Neural cell (in vitro differentiated cells): ENCODE measurements at regions not wholly inside any gene's neighbourhood (a gene's known extent, or its start where the extent isn't known, plus 50 kb on each side); places are given as distances from the start of the nearest gene placed in this dataset.
A peak's percentile ranks its signal among the peaks of the same experiment; 100 is the strongest.

Source experiments
- H2AFZ ChIP-seq: fragments of 200-600, 300-800 bp; sonication (generic), shearing (Covaris generic); 2 replicates; pipeline ENCODE4 v1.6.0; 2014; ENCODE audit warnings: low read depth, mild to moderate bottlenecking, antibody characterized with exemption, low read length, moderate library complexity
- H3F3A ChIP-seq: fragments of 200-600 bp; shearing (Covaris generic); 2 replicates; pipeline ENCODE4 v1.6.1; 2016; ENCODE audit warnings: mild to moderate bottlenecking, moderate library complexity, mixed read lengths, antibody characterized with exemption, low read length; ENCODE audit not compliant: insufficient read depth, poor library complexity, severe bottlenecking
- H3K27ac ChIP-seq: fragments of 200-600, 300-800 bp; sonication (generic), shearing (Covaris generic); 2 replicates; pipeline ENCODE4 v1.5.1; 2014; ENCODE audit warnings: mild to moderate bottlenecking, low read length, moderate library complexity
- H3K27me3 ChIP-seq: fragments of 300-800, 200-600 bp; sonication (generic), shearing (Covaris generic); 2 replicates; pipeline ENCODE4 v1.6.0; 2014; ENCODE audit warnings: mild to moderate bottlenecking, low read depth, low read length, moderate library complexity; ENCODE audit not compliant: insufficient read depth
- H3K36me3 ChIP-seq: fragments of 300-800, 200-600 bp; sonication (generic), shearing (Covaris generic); 2 replicates; pipeline ENCODE4 v1.5.1; 2014; ENCODE audit warnings: mild to moderate bottlenecking, antibody characterized with exemption, low read length, moderate library complexity; ENCODE audit not compliant: insufficient read depth
- H3K4me2 ChIP-seq: fragments of 300-800, 200-600 bp; sonication (generic), shearing (Covaris generic); 2 replicates; pipeline ENCODE4 v1.6.0; 2014; ENCODE audit warnings: mild to moderate bottlenecking, low read length
- H3K4me3 ChIP-seq: fragments of 300-800, 200-600 bp; sonication (generic), shearing (Covaris generic); 2 replicates; pipeline ENCODE4 v1.5.1; 2014; ENCODE audit warnings: mild to moderate bottlenecking, low read length, moderate library complexity
- H3K79me2 ChIP-seq: fragments of 200-600 bp; shearing (Covaris generic); replicated peaks from 2 replicates; pipeline ENCODE4 v1.6.0; 2014; ENCODE audit warnings: mild to moderate bottlenecking, low read length, moderate library complexity; ENCODE audit not compliant: insufficient read depth
- H3K9ac ChIP-seq: fragments of 300-800, 200-600 bp; sonication (generic), shearing (Covaris generic); 2 replicates; pipeline ENCODE4 v1.6.1; 2016; ENCODE audit warnings: mild to moderate bottlenecking, low read length, mixed read lengths
- H3K9me2 ChIP-seq: fragments of 200-600 bp; shearing (Covaris generic); 2 replicates; pipeline ENCODE4 v1.6.1; 2016; ENCODE audit warnings: mild to moderate bottlenecking, low read length, mixed read lengths; ENCODE audit not compliant: insufficient read depth
- H3K9me3 ChIP-seq: fragments of 200-600, 300-800 bp; sonication (generic), shearing (Covaris generic); 2 replicates; pipeline ENCODE4 v1.6.1; 2016; ENCODE audit warnings: mild to moderate bottlenecking, mixed run types, low read length, moderate library complexity, mixed read lengths
- H4K20me1 ChIP-seq: fragments of 200-600 bp; shearing (Covaris generic); 2 replicates; pipeline ENCODE4 v1.6.1; 2016; ENCODE audit warnings: mild to moderate bottlenecking, mixed run types; ENCODE audit not compliant: insufficient read depth
- EP300 ChIP-seq: fragments of 450-650 bp; conservative IDR thresholded peaks from 2 replicates; pipeline ENCODE4 v1.6.1; 2014; ENCODE audit warnings: antibody characterized with exemption, mild to moderate bottlenecking, moderate library complexity; ENCODE audit not compliant: poor library complexity, severe bottlenecking
- EZH2 ChIP-seq: fragments of 200-600, 300-800 bp; shearing (Covaris generic), sonication (generic); IDR thresholded peaks from 2 replicates; pipeline ENCODE4 v1.6.1; 2014; ENCODE audit warnings: antibody characterized with exemption, low read length, borderline replicate concordance, mild to moderate bottlenecking; ENCODE audit not compliant: insufficient read depth, poor library complexity, severe bottlenecking
- MXI1 ChIP-seq: fragments of 450-650 bp; conservative IDR thresholded peaks from 2 replicates; pipeline ENCODE4 v1.6.1; 2014; ENCODE audit warnings: antibody characterized with exemption, mild to moderate bottlenecking; ENCODE audit not compliant: poor library complexity, severe bottlenecking
- POLR2AphosphoS5 ChIP-seq: IDR thresholded peaks from 2 replicates; pipeline ENCODE4 v1.6.1; 2012
- RAD21 ChIP-seq: fragments of 450-650 bp; conservative IDR thresholded peaks from 2 replicates; pipeline ENCODE4 v1.6.1; 2014; ENCODE audit warnings: antibody characterized with exemption, mild to moderate bottlenecking, moderate library complexity
- SMC3 ChIP-seq: fragments of 450-650 bp; conservative IDR thresholded peaks from 2 replicates; pipeline ENCODE4 v1.6.1; 2014; ENCODE audit warnings: antibody characterized with exemption, mild to moderate bottlenecking, moderate library complexity; ENCODE audit not compliant: poor library complexity
- TAF1 ChIP-seq: IDR thresholded peaks from 2 replicates; pipeline ENCODE4 v1.6.1; 2012; ENCODE audit warnings: low read depth
- TF ChIP-seq, protein P1 (sequence below): IDR thresholded peaks from 2 replicates; pipeline ENCODE4 v1.6.1; 2012; ENCODE audit warnings: borderline replicate concordance
- TF ChIP-seq, protein P2 (sequence below): fragments of 450-650 bp; IDR thresholded peaks from 2 replicates; pipeline ENCODE4 v1.5.1; 2014; ENCODE audit warnings: antibody characterized with exemption, mild to moderate bottlenecking, moderate library complexity; ENCODE audit not compliant: poor library complexity, severe bottlenecking

DNA sequence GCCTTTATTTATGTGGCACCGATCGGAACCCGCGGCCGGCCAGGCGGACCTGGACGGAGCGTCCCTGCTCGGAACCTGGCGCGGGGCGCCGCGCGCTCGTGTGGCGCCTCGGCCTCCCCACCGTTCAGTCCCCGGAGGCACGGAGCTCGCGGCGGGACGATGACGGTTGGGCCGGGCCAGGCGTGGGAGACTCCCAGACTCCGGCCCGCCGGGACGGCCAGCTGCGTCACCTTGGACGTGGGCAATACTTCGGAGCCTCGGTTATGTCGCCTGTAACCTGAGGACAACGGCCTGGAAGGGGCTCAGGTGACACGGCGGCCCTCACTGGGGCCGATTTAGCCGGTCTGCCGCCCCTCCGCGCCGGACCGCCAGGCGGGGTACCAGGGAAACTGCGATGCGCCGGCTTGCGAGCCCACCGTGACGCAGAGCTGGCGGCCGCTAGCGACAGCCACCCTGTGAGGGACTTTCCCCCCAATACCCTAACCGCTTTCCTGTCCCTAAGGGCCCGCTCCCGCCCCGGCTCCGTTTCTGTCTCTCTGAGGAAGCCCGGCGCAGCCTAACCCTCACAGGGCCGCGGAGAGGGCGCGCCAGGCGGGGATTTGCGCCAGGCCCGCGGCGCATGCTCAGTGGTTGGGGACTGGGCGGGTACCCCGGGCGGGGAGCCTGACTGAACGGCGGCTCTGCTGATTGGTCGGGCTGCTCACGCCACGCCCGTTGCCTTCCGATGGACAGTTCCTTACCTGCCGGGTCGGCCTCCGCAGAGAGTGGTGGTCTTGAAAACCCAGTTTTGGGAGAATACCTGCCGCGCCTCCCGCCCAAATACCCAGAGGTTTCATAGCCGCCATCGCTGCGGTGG, 109.5 kb upstream of the DOCK9 start:
- Histone ChIP-seq H3K9me2 (no peaks in the 10 kb centered on the region), H3K27ac (peak overlapping the region; percentile 58), H4K20me1 (no peaks in the 10 kb centered on the region), H3K9me3 (no peaks in the 10 kb centered on the region), H3F3A (no peaks in the 10 kb centered on the region), H3K4me2 (no peak overlapping the region), H3K9ac (peak overlapping the region; percentile 72), H2AFZ (peak overlapping the region; percentile 77), H3K79me2 (no peaks in the 10 kb centered on the region), H3K4me3 (peak overlapping the region; percentile 85), H3K27me3 (peaks cover 38% of the 10 kb centered on the region), H3K36me3 (no peaks in the 10 kb centered on the region)
- no peak for TF ChIP-seq SMC3
- TF ChIP-seq MXI1, result no peak
- no peak for TF ChIP-seq EZH2
- TF ChIP-seq, protein P1, sequence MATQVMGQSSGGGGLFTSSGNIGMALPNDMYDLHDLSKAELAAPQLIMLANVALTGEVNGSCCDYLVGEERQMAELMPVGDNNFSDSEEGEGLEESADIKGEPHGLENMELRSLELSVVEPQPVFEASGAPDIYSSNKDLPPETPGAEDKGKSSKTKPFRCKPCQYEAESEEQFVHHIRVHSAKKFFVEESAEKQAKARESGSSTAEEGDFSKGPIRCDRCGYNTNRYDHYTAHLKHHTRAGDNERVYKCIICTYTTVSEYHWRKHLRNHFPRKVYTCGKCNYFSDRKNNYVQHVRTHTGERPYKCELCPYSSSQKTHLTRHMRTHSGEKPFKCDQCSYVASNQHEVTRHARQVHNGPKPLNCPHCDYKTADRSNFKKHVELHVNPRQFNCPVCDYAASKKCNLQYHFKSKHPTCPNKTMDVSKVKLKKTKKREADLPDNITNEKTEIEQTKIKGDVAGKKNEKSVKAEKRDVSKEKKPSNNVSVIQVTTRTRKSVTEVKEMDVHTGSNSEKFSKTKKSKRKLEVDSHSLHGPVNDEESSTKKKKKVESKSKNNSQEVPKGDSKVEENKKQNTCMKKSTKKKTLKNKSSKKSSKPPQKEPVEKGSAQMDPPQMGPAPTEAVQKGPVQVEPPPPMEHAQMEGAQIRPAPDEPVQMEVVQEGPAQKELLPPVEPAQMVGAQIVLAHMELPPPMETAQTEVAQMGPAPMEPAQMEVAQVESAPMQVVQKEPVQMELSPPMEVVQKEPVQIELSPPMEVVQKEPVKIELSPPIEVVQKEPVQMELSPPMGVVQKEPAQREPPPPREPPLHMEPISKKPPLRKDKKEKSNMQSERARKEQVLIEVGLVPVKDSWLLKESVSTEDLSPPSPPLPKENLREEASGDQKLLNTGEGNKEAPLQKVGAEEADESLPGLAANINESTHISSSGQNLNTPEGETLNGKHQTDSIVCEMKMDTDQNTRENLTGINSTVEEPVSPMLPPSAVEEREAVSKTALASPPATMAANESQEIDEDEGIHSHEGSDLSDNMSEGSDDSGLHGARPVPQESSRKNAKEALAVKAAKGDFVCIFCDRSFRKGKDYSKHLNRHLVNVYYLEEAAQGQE, result peak; percentile 59
- TF ChIP-seq, protein P2, sequence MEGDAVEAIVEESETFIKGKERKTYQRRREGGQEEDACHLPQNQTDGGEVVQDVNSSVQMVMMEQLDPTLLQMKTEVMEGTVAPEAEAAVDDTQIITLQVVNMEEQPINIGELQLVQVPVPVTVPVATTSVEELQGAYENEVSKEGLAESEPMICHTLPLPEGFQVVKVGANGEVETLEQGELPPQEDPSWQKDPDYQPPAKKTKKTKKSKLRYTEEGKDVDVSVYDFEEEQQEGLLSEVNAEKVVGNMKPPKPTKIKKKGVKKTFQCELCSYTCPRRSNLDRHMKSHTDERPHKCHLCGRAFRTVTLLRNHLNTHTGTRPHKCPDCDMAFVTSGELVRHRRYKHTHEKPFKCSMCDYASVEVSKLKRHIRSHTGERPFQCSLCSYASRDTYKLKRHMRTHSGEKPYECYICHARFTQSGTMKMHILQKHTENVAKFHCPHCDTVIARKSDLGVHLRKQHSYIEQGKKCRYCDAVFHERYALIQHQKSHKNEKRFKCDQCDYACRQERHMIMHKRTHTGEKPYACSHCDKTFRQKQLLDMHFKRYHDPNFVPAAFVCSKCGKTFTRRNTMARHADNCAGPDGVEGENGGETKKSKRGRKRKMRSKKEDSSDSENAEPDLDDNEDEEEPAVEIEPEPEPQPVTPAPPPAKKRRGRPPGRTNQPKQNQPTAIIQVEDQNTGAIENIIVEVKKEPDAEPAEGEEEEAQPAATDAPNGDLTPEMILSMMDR, result peak; percentile 55
- TF ChIP-seq TAF1, result no peak
- TF ChIP-seq POLR2AphosphoS5, result peak; percentile 76
- no peak for TF ChIP-seq EP300
- peak; percentile 39 for TF ChIP-seq RAD21

DNA sequence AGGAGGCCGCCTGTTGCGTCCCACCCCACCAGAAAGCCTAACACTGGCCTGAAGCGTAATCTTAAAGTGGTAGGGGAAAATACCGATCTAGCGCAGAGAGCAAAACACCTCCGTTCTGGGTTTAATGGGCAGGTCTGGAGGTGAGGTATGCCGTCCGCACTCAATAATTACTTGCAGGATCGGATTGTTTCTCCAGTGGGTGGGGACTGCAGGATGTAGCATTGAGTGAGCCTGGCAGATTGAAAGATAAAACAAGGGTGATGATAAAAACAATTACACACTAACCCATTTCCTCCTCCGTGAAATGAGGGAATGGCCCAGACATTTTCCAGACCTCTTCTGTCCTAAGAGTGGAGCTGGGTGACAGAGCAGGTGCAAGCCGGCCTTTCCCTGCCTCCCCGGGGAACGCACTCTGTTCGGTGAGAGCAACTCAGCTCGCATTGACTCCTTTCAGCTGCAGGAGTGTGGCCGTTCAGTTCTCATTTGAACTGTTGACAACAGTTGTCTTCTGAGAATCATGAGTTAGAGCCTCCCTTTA, 110.2 kb upstream of the DOCK9 start:
- Histone ChIP-seq H3K79me2 (no peaks in the 10 kb centered on the region), H3F3A (no peaks in the 10 kb centered on the region), H3K27me3 (peaks cover 38% of the 10 kb centered on the region), H2AFZ (peak overlapping the region; percentile 77), H3K4me2 (no peak overlapping the region), H3K9me3 (no peaks in the 10 kb centered on the region), H3K9ac (peak overlapping the region; percentile 72), H4K20me1 (no peaks in the 10 kb centered on the region), H3K9me2 (no peaks in the 10 kb centered on the region), H3K36me3 (no peaks in the 10 kb centered on the region), H3K4me3 (peak overlapping the region; percentile 85), H3K27ac (no peak overlapping the region)
- TF ChIP-seq, protein P2, result no peak
- TF ChIP-seq, protein P1, result no peak
- TF ChIP-seq EP300, result no peak
- no peak for TF ChIP-seq EZH2
